NCI-H524 treated with DMSO at 0.1 percent for 48 hours (cell line): ENCODE measurements at regions not wholly inside any gene's neighbourhood (a gene's known extent, or its start where the extent isn't known, plus 50 kb on each side); places are given as distances from the start of the nearest gene placed in this dataset.

ENCODE experiments used
- DNase-seq: peaks from one replicate; lab custom pipeline; 2025; lab: John Stamatoyannopoulos, UW

- DNase-seq: no peak
Measured at GRCh38 chr11:43545610-43546009, 134.9 kb upstream of the HSD17B12 start.

- DNase-seq: no peak
Measured at GRCh38 chr11:43546561-43547429, 133.7 kb upstream of the HSD17B12 start.

DNA sequence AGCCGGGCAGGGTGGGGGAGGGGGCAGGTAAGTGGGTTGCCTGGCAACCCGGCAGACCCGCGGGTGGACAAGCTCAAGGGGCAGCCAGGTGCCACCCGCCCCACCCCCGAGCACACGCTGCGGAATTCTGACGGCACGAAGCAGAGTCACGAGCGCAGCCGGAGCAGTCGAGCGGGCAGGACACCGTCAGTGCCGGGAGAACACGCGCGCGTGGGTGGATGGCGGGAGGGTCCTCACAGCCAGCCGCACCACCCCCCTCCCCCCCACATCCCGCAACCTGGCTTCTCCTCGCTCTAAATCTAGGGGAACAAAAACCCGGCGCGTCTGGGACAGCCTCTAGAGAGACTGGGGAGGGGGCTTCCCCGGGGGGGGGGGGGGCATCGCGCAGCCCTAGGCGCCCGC lies 133.1 kb upstream of the HSD17B12 start:
- DNase-seq: no peak

GRCh38 chr11:43547889-43548381 lies 132.6 kb upstream of the HSD17B12 start:
- no peak for DNase-seq

GRCh38 chr11:43548916-43549315 lies 131.6 kb upstream of the HSD17B12 start:
- DNase-seq: no peak

GRCh38 chr11:43549624-43550023 lies 130.9 kb upstream of the HSD17B12 start:
- DNase-seq: no peak

GRCh38 chr11:43550714-43551113 lies 129.8 kb upstream of the HSD17B12 start:
- DNase-seq: no peak

GRCh38 chr11:43554148-43554473 lies 126.4 kb upstream of the HSD17B12 start:
- DNase-seq: no peak

- no peak for DNase-seq
Measured at GRCh38 chr11:43555186-43555585, 125.4 kb upstream of the HSD17B12 start.

DNA sequence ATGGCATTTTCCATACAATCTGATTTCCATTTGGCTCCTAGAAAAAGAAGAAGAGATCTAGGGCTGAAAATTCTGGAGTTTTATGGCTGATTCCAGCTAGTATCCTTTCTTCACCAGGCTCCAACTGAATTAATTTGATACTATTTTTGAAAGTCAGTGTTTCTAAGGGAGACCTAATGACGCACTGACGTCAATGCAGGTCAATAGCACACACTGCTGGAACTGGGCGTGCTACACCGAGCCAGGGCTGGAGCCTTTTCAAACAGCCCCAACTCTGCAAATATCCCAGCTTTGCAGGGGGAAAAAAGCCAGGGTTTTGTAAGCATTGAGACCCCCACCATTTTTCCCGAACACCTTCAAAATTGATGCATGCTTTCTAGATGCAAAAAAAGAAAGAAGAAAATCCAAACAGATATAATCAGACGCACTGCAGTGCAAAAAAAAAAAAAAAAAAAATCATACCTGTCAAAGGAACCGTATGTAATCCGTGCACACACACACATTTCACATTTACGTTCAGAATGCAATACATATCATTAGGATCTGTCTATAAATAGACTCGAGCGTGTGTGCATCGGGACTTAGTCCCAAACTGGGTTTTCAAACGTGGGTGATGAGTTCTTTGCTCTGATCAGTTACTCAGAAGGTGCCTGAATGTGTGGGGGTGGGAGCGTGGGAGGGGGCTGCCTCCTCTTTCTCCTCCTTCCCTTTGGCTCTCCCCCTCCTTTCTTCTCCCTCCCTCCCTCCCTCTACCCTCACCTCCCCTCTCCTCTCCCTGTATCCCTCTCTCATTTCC lies 124.5 kb upstream of the HSD17B12 start:
- no peak for DNase-seq

- DNase-seq: no peak
Measured at GRCh38 chr11:43556612-43557375, 123.7 kb upstream of the HSD17B12 start.

DNA sequence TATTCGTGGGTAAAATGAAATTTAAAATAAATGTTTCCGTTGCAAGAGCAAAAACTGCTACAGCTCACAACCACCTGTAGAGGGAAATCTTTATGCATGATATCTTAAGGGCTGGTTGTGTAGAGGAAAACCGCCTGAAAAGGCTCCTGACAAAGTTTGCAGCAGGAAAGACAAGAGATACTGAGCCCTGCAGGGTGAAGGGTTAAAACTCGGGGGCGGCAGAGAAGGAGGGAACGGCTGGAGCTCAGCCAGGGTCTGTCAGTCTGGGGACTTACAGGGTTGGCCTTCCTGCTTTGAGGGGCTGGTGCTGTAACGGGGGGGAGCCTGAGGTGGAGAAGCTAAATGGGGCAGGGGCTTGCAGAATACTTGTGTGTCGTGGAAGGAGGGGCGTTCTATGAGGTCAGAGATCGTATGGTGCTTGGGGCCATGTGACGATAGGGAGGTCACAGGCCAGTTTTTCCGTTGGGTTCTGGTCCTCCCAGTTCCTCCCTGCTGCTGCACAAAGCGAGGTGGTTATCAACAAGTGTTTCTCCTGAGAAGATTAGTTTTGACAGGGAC lies 122.9 kb upstream of the HSD17B12 start:
- DNase-seq: no peak

- no peak for DNase-seq
Measured at GRCh38 chr11:43558146-43558545, 122.4 kb upstream of the HSD17B12 start.

DNA sequence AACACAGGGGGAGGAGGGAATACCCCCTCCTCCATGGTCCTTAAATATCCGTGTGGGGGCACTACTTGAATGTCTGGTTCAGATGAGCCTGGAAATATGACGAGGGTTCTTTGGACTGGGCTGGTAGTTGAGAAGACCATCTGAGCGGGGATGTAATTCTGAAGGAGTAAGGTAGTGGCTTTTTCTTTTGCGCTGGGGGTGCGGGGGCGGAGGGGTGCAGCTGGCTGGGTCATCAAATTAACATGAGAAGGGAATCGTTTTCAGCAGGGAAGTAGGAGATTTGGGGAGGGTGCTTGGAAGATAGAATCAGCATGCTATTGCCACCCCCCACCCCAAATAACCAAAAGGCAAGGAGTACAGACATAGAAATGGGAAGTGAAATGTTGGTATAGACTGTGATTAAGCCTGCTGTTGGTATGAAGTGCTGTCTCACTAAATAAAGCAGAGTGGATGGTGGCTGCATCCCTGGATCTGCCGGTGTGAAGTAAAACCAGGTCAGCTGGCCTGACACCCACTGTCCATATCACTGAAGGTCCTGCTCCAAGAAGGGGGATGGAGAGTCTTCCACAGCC lies 121.9 kb upstream of the HSD17B12 start:
- DNase-seq: no peak

GRCh38 chr11:43561832-43562231 lies 118.7 kb upstream of the HSD17B12 start:
- no peak for DNase-seq

DNA sequence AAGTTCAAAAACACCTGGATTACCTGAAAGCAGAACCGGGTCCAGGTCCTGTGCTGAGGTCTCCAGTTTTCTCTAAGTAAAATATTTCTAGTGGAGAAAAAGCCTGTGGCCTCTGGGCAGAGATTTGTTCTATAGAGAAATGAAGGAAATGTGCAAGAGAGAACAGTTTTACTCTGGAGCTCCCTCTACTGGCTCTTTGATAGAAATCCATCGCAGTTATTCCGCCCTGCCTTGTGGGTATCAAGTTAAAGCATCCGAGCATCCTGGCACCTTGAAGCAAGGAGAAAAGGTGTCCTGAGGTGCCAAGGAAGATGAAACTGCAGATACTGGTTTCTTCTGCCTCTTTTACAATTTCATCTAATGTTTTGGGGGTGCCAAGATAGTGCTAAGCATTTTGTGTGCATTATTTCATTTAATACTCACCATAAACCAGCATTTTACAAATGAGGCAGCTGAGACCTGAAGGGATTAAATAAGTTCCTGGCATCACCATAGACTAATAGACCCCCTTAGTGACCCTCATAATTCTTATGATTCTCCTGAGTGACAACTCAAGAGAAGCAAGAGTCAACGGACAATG lies 113.1 kb upstream of the HSD17B12 start:
- no peak for DNase-seq

DNA sequence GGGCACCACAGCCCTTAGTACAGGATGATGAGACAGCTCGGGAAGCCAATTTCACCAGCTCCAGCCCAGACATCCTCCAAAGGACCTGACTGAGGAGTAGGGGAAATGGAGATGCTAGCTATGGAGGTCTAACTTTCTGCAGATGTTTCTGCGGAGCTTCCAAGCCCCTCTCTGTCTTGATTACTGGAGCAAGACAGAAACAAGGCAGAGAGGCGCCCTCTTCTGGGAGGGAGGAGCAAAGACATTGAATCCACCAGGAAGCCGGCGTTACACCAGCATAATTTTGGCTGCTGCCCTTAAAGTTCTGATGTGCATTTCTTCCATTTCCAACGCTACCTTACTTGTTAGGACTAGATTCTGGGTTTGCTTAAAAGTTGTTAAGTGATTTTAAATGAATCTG lies 107.3 kb upstream of the HSD17B12 start:
- no peak for DNase-seq

GRCh38 chr11:43573873-43574272 lies 106.7 kb upstream of the HSD17B12 start:
- no peak for DNase-seq

DNA sequence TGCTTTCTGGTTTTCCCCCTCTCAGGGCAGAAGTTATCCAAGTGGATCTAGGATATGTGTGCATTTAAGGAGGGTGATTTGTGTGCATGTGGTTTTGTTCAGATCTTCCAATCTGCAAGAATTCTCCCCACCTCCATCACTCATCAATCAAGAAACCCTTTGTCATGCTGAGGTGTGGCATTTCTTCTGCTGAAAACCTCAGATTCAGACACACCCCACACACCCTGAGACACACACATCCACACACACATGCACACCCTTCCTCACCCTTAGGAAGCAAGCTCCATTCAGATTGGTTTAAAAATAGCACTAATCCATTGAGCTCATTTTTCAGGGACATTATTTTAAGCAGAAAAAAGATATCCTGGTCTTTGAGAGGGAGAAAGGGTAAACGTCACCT lies 106.1 kb upstream of the HSD17B12 start:
- DNase-seq: no peak

- DNase-seq: no peak
Measured at GRCh38 chr11:43574949-43575912, 105.3 kb upstream of the HSD17B12 start.
